SH-SY5Y (cell line): ENCODE measurements at regions not wholly inside any gene's neighbourhood (a gene's known extent, or its start where the extent isn't known, plus 50 kb on each side); places are given as distances from the start of the nearest gene placed in this dataset.

ENCODE experiments used
- GATA2 ChIP-seq: IDR thresholded peaks from 2 replicates; pipeline ENCODE4 v1.6.1; 2011; ENCODE audit warnings: mild to moderate bottlenecking, low read depth, low read length
- GATA3 ChIP-seq: IDR thresholded peaks from 2 replicates; pipeline ENCODE4 v1.6.1; 2011; ENCODE audit warnings: low read depth, mild to moderate bottlenecking, low read length, moderate library complexity

DNA sequence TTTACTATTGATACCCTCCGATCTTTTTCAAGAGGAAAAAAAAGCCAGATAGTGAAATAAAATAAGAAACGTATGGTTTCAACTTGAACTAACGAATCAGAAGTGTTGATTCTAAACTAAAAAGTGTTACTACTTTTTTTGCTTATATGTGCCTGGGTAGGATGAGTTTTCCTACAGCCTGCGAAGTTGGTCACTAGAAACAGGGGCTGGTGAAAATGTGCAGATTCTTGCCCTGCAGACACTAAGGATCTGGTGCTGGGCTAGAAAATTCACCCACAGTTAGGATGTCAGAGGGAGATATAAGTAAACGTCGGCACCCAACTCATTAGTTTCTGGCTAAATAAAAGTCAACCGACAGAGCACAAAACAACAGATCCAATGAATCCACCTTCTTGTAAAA is 298.7 kb upstream of the NFE2L3 start:
- TF ChIP-seq GATA3 (no peak), GATA2 (no peak)
